Activated CD8-positive, alpha-beta memory T cell treated with anti-CD3 and anti-CD28 coated beads for 24 hours (primary cell): ENCODE measurements at regions not wholly inside any gene's neighbourhood (a gene's known extent, or its start where the extent isn't known, plus 50 kb on each side); places are given as distances from the start of the nearest gene placed in this dataset.

Experiments used
- DNase-seq: peaks from one replicate; pipeline ENCODE4 v3.0.0-alpha.2; 2020

- no peak for DNase-seq
Measured at GRCh38 chr2:611519-611918, 65.7 kb downstream of the TMEM18 start.

DNA sequence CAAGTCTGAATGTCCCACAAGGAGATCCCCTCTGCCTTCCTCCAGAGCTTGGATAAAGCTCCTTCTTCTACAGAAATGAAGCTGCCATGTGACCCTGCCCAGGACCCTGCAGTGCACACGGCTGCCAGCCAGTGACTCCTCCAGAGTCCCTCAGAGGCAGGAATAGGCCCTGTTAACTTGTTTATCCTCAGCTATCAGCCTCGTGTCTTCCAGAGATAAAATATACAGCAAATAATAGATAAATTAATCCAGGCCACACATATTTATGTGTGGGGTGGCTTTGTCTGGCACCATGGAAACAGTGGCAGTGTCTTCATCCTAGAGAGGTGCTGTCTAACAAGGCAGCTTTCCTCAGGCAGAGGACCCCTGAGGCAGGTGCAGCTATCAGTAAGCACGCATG is 66.7 kb downstream of the TMEM18 start:
- no peak for DNase-seq

DNA sequence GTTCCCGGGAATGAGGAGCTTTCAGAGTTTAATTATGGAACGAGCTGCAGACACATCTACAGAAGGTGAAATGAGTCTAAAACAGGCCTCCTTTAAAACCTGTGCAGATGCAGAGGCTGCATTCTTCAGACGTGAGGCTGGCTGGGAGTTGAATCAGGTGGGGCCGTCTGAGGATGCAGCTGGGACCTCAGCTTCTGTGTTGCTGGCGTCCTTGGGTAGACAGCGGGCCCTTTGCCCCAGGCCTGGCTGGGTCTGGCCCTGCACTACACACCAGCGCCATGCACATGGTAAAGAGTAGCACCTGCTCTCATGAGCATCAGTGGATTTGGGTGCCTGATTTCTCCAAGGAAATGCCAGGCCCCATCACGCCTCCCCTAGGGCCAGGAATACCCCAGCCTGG is 67.3 kb downstream of the TMEM18 start:
- DNase-seq = no peak

DNA sequence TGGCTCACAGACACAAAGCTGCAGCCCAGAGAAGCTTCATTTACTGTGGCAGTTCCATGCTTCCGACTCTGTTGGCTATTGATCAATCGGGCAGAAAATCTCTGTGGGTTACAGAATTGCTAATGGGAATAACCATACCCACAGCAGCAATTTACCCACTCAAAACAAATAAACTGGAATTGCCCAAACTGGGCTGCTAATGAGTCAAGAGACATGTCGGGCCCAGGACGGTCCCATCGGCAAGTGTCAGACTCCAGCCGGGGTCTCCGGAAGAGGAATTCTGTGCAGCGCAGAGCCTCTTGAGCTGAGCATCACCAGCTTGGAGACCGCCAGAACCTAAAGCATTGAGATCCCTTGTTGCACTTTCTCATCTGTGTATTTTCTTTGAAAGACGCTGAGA is 67.8 kb downstream of the TMEM18 start:
- no peak for DNase-seq

GRCh38 chr2:608711-609110 is 68.5 kb downstream of the TMEM18 start:
- no peak for DNase-seq

GRCh38 chr2:608297-608696 is 68.9 kb downstream of the TMEM18 start:
- no peak for DNase-seq

GRCh38 chr2:607709-608108 is 69.5 kb downstream of the TMEM18 start:
- DNase-seq = no peak

GRCh38 chr2:607172-607571 is 70.0 kb downstream of the TMEM18 start:
- peak; percentile 13 for DNase-seq

DNA sequence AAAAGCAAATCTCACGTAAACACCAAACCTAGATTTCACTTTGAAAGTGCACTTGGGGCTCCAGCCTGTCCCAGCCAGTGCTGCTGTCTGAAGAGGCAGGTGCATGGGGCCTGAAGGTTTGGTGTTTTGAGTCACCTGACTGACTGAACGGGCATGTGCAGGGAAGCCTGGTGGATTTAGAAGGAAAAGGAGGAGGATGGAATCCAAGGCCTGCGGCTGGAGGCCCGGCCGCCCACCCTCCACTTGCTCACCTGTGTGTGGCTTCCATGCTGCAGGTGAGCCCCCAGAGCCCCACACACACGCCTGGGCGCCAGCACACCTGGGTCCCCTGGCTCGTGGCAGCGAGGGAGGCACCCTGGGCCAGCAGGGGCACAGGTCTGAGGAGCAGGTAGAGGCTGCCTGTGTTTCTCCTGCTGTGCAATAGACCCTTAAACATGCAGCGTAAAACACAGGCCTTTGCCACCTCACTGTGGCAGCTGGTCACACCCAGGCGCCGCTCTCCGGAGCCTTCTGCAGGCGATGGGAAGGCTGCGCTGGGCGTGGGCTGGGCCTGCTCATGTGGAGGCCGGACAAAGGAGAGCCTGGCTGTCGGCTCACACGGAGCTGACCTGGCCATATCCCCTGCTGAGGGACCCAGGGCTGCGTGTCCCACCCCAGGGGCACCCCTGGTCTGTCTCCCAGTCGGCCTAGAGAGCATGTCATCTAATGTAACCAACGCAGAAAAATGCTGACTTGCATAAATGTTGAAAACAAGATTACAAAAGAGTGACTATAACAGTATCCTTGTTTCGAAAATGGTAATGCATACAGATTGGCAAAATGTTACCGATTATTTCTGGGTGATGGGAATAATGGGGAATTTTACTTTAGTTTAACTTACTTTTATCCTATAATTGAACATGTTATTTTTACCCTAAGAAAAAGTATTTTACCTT is 71.3 kb downstream of the TMEM18 start:
- DNase-seq = peak; percentile 9

- no peak for DNase-seq
Measured at GRCh38 chr2:604854-605524, 72.2 kb downstream of the TMEM18 start.

GRCh38 chr2:604385-604784 is 72.8 kb downstream of the TMEM18 start:
- DNase-seq = no peak

GRCh38 chr2:603869-604268 is 73.3 kb downstream of the TMEM18 start:
- DNase-seq = no peak

- DNase-seq = no peak
Measured at GRCh38 chr2:603427-603826, 73.8 kb downstream of the TMEM18 start.

- DNase-seq = no peak
Measured at GRCh38 chr2:602571-603359, 74.4 kb downstream of the TMEM18 start.

- no peak for DNase-seq
Measured at GRCh38 chr2:601806-602455, 75.3 kb downstream of the TMEM18 start.

DNA sequence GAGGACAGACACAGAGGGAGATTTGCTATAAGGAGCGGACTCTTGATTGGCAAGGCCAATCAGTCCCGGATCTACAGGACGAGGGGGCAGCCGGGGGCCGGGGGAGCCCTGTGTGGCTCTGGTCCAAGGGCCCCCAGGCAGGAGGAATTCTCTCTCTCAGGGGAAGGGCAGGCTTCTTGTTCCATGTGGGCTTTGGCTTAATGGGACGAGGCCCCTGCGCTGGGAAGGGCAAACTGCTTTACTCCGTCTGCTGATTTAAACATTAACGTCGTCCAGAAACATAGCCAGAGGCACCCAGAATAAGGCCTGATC is 75.9 kb downstream of the TMEM18 start:
- no peak for DNase-seq

DNA sequence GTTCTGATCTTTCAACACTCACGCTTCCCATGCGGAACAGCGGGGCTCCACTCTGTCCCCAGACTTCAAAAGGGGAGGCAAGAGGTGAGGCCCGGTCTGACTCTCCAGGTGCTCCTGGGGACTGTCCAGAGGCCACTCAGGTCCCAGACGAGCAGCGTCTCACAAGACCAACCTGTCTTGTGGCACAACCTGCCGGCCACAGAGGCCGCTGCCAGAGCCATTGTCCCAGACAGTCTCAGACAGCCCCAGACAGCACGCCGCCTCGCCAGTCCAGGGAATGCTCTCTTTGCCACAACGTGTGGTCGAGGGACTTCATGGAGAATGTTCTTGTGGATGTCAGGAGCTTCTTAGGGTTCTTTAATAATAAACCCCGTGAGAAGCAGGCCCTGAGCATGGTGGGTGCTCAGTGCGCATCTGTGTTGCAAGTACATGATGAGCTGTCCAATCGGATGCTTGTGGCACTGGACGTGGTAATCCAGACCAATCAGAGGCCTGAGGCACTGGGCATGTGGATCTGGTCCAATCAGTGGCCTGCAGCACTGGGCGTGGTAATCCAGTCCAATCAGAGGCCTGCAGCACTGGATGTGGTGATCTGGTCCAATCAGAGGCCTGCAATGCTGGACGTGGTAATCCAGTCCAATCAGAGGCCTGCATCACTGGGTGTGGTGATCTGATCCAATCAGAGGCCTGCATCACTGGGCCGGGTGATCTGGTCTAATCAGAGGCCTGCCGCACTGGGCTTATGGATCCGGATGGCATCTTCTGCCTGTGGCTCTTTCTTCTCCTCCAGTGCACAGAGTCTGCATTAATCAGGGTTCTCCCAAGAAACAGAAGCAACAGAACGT is 76.4 kb downstream of the TMEM18 start:
- DNase-seq = no peak

- DNase-seq = no peak
Measured at GRCh38 chr2:599601-600000, 77.6 kb downstream of the TMEM18 start.

- DNase-seq = no peak
Measured at GRCh38 chr2:598058-598802, 79.0 kb downstream of the TMEM18 start.

DNA sequence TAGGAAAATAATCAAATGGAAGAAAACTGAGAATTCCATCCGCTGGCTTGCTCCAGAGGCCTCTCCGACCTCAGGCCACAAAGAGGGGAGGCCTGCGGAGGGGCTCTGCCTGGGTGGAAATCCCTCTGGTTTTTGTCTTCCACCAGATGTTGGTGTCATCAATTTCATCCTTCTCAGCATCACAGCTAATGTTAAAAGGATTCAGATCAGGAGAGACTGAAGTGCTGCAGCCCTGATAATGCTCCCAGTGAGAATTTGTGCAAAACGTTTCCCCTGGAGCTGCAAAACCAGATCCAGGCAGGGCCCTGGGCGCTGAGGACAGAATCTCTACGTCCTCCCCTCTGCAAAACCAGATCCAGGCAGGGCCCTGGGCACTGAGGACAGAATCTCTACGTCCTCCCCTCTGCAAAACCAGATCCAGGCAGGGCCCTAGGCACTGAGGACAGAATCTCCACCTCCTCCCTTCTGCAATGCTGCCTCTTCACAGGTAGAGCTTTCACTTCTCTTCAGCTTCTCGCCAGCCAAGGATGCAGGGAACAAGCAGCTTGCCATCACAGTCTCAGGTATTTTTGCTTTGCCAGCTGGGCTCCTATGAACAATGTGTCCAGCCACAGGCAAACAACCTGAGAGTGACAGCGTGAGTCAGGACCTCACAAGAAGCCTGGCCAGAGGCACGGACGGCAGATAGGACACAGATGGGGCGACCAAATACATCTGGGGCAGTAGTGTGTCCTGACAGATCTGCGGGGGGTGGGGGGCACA is 81.2 kb downstream of the TMEM18 start:
- no peak for DNase-seq
